DND-41 (cell line): ENCODE measurements at regions not wholly inside any gene's neighbourhood (a gene's known extent, or its start where the extent isn't known, plus 50 kb on each side); places are given as distances from the start of the nearest gene placed in this dataset.

Source experiments
- EZH2 ChIP-seq: IDR thresholded peaks from 3 replicates; pipeline ENCODE4 v1.6.1; 2012; ENCODE audit warnings: borderline replicate concordance, low read depth, mild to moderate bottlenecking, moderate library complexity, low read length, inconsistent platforms; ENCODE audit not compliant: severe bottlenecking
- TF ChIP-seq, protein P1 (sequence below): IDR thresholded peaks from 2 replicates; pipeline ENCODE4 v1.5.1; 2012; ENCODE audit warnings: borderline replicate concordance, low read length, moderate library complexity, mild to moderate bottlenecking; ENCODE audit not compliant: poor library complexity, severe bottlenecking; ENCODE audit errors: extremely low read depth

DNA sequence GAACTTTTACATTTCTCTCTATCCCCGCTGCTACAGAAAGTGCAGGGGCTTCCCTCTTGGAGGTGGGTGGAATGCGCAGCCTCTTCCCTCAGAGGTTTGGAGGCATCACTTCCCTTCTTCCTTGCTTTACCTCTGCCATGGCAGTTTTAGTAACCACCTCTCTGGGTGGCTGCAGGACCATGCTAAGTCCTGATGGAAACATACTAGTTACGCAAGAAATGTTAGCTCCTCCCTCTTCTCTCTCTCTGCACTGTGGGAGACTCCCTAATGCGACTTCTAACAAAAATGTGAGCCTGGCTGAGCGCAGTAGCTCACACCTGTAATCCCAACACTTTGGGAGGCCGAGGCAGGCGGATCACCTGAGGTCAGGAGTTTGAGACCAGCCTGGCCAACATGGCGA, 116.8 kb upstream of the RAB6C start:
- TF ChIP-seq EZH2, result no peak
- TF ChIP-seq, protein P1, sequence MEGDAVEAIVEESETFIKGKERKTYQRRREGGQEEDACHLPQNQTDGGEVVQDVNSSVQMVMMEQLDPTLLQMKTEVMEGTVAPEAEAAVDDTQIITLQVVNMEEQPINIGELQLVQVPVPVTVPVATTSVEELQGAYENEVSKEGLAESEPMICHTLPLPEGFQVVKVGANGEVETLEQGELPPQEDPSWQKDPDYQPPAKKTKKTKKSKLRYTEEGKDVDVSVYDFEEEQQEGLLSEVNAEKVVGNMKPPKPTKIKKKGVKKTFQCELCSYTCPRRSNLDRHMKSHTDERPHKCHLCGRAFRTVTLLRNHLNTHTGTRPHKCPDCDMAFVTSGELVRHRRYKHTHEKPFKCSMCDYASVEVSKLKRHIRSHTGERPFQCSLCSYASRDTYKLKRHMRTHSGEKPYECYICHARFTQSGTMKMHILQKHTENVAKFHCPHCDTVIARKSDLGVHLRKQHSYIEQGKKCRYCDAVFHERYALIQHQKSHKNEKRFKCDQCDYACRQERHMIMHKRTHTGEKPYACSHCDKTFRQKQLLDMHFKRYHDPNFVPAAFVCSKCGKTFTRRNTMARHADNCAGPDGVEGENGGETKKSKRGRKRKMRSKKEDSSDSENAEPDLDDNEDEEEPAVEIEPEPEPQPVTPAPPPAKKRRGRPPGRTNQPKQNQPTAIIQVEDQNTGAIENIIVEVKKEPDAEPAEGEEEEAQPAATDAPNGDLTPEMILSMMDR, result no peak
